ENCODE measurements at regions not wholly inside any gene's neighbourhood (a gene's known extent, or its start where the extent isn't known, plus 50 kb on each side); places are given as distances from the start of the nearest gene placed in this dataset.

DNA sequence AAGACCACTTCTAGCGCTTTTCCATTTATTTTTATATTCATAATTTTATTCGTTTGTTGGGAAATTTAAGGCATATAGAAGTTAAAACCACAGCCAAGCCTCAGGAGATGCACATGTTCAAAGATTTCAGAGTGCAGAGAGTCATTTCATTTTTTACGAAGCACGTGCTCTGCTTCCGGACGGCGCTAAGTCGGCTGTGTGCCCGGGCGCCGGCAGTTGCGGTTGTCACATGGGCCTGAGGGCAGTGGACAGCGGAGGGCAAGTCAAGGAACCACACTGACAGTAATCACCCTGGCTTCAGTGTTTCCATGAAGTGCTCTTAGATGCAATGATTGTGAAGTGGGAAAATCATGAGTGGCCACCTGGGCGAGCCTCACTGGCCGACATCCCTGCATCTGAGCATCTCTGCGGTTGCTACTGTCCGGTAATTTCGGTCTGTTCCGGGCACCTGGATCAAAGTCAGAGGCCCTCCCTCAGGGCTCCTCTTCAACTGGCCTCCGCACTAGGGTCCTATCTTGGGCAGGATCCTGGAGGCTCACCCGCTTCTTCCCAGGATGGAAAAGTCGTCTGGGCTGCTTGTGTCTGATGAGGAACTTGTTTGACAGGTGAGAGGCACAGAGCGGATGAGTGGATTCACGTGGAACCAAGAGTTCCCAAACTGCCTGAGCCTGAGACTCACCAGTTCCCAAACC, 90.8 kb downstream of the DACT2 start:
- no peak for DNase-seq (ENCODE audit: low spot score)

- no peak for DNase-seq (ENCODE audit: low spot score)
Observed at GRCh38 chr6:168227840-168228239, 91.7 kb downstream of the DACT2 start.

- DNase-seq (ENCODE audit: low spot score): no peak
Observed at GRCh38 chr6:168226902-168227318, 92.7 kb downstream of the DACT2 start.

- DNase-seq (ENCODE audit: low spot score): no peak
Observed at GRCh38 chr6:168226061-168226752, 93.4 kb downstream of the DACT2 start.

DNA sequence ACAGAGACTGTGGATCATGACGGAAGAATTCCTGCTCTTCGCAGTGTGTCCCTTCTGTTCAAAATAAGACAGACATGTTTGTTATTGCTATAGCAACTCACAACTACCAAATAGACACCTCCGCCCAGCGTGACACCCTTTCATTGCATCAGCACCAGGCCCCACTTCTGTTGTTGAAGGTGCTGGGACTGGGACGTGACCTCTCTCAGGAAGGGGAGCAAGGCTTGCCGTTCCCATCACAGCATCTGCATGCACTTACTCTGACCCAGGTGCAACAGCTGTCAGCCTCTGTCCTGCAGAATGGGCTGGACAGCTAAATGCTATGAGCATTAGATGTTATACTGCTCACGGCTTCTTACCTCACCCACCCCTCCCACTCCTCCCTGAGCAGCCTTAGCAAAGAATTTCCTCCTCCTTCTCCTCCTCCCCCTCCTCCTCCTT, 94.1 kb downstream of the DACT2 start:
- no peak for DNase-seq (ENCODE audit: low spot score)

GRCh38 chr6:168223755-168224154, 95.8 kb downstream of the DACT2 start:
- no peak for DNase-seq (ENCODE audit: low spot score)

DNA sequence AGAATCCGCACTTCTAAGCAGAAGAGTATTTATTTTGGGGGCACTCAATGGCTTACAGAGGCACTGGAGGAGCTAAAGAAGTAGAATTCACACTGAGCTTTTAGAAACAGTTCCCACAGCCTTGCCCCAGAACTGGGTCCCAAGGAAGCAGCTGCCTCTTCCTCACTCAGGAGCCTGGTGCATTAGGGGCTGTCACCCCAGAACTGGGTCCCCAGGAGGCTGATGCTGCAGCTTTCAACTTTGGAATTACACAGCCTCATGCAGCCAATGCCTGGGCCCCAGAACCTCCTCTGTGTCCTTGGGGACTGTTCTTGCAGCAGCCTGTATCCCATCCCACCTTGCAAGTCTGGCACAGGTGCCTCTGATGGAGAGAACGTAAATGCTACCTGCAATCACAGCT, 96.4 kb downstream of the DACT2 start:
- no peak for DNase-seq (ENCODE audit: low spot score)

- no peak for DNase-seq (ENCODE audit: low spot score)
Observed at GRCh38 chr6:168222115-168223043, 97.2 kb downstream of the DACT2 start.

DNA sequence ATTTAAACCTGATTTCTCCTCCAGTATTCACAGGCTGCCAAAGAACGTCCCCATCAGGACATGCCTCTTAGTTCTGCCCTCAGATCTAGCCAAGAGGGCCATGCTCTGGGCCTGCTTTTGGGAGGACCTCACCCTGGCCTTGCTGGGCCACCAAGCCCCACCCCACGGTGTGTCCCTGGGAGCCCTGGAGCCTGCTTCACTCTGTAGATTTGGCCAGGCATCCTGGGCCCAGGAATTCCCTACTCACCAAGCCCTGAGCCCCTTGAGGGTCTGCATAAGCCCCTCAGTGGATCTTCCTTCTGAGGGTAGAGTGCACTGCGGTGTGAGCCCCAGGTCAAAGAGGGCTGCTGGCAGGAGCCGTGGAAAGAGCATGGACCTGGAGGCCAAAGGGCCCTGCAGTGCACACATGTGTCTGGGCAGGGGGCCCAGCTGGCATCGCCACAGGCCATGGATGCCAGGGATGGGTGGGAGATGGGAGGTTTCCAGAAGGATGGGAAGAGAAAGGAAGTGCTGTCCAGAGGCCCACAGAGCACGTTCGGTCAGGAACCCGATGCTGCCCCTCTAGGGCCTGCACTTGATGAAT, 98.0 kb downstream of the DACT2 start:
- DNase-seq (ENCODE audit: low spot score): no peak

GRCh38 chr6:168221000-168221399, 98.6 kb downstream of the DACT2 start:
- no peak for DNase-seq (ENCODE audit: low spot score)

DNA sequence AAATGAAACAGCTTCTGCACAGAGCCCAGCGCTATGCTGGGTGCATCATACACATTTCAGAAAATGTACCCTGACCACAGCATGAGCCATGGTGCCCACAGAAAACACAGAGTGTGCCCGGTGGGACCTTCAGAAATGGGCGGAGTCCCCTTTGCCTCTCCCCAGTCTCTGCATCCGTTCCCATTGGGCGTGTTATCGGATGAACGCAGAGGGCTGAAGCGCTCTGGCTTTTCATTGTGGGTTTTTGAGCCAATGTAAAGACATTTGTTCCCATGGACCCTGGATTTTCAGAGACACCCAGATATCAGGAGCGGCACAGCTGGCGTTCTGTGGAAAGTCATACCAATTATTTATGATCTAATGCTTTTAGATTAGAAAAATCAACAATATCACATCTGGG, 99.8 kb downstream of the DACT2 start:
- no peak for DNase-seq (ENCODE audit: low spot score)

- DNase-seq (ENCODE audit: low spot score): no peak
Observed at GRCh38 chr6:168218785-168219566, 100.6 kb downstream of the DACT2 start.

DNA sequence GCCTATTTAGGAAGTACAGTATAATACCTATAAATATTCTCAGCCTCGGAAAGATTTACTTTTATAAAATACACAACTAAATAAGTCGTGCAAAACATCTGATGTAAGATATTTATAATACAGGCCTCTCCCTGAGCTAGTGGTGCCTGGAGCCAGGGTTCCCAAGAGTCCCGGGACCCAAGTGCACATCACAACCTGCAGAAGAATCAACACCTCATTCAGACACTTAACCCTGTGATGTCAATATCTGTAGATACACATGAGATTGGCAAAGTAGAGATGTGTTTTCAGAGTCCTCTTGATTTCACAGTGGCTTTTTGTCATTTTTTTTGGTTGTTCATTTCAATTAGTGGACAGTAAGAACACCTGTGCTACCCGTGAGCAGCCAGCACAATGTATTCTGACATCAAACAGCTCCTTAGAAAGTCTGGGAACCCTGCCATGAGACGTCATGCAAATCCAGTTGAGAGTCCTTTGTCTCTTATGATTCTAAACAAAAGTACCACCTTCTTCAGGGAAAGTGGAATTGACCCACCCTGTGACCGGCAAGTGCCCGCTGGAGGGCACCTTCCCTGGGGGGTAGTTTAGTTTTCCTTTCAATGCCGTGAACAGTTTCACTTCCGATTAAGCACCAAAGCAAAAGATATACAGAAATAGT, 101.6 kb downstream of the DACT2 start:
- DNase-seq (ENCODE audit: low spot score): no peak

DNA sequence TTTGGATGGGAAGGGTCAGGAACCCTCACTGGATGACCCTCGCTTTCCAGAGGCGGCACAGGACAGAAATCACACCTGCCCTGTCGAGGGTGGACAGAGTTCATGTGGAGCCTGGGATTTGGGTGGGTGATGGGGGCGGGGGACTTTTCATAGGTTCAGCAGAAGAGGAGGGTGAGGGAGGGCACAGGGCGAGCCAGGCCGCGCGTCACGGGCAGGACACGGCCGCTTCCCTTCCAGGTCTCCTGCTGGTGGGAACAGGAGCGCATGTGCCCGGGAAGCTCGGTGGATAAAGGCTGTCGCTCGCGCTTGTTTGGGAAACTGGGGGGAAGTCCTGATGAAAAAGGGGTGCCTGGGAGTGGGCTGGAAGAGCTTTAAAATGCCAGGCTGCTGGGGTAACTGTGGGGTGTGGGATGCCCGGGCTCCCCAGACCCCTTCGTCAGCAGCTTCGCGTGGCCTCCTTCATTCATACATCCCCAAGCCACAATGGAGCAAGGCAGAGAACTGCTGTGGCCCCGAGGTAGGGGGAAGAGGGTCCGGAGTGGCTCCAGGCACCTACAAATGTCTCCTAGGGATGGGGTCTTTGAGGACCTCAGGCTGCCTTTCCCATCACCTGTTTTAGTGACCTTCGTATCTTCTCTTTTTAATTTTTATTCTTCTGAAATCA, 102.2 kb downstream of the DACT2 start:
- DNase-seq (ENCODE audit: low spot score): no peak

GRCh38 chr6:168216751-168217191, 102.8 kb downstream of the DACT2 start:
- no peak for DNase-seq (ENCODE audit: low spot score)

DNA sequence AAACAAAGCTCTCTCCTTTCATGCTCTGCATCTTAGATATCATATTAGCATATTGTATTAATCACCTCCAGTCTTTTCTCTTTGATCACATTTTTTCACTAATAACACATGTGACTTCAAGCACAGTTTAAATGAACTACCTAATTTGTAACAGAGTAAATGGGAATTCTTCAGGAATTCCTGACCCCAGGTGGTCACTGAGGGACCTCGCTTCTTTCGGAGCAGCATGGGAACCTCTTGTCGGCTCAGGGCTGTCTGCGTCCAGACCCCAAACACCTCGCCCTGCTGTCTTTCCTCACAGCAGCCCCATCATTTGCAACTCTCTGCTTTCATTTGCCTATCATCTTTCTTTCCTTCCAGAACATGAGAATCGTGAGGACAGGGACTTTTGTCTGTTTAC, 103.5 kb downstream of the DACT2 start:
- DNase-seq (ENCODE audit: low spot score): no peak

GRCh38 chr6:168215121-168215808, 104.3 kb downstream of the DACT2 start:
- no peak for DNase-seq (ENCODE audit: low spot score)

GRCh38 chr6:168214586-168215104, 104.9 kb downstream of the DACT2 start:
- no peak for DNase-seq (ENCODE audit: low spot score)

GRCh38 chr6:168213121-168213524, 106.5 kb downstream of the DACT2 start:
- DNase-seq (ENCODE audit: low spot score): no peak

Measured in activated CD4-positive, alpha-beta T cell treated with anti-CD3 and anti-CD28 coated beads, Interleukin-2, Interleukin-4, amounts not matched to agents 100 ng/mL and 50 ng/mL, durations not matched to agents 16 hours and 8 hours (primary cell).